Fibroblast of peridontal ligament (primary cell): ENCODE measurements at regions not wholly inside any gene's neighbourhood (a gene's known extent, or its start where the extent isn't known, plus 50 kb on each side); places are given as distances from the start of the nearest gene placed in this dataset.

Source experiments
- DNase-seq: peaks from one replicate; pipeline ENCODE4 v3.0.0-alpha.2; 2010; ENCODE audit errors: extremely low read depth

DNA sequence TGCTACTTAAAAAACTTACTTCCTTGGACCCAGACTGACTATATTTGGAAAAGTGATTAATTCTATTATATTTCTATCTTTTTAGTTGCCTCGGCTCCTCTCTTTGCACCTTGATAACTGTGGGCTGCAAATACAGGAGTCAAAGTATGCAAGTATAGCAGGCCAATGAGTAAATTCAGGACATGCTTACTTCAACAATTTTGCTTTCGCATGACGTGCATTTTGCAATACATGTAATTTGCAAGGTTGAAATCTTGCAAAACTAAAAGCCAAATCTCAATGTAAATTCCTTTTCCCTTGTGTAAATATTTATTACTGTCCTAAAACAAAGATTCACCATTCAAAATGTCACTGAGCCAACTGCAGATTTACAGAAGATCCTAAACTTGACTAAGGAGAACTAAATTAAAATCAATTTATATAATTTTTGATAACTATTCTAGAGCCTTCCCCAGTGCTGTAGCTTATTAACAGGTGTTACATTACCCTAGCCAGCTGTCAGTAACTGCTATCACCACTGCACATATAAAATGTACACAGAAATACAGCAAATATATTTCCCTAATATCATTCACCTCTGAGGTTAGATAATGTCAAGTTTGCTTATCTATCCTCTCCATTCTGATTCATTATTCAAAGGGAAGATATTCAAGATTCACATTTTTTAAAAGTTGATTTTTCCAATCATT lies 1069.5 kb downstream of the TRHDE start:
- DNase-seq: no peak

DNA sequence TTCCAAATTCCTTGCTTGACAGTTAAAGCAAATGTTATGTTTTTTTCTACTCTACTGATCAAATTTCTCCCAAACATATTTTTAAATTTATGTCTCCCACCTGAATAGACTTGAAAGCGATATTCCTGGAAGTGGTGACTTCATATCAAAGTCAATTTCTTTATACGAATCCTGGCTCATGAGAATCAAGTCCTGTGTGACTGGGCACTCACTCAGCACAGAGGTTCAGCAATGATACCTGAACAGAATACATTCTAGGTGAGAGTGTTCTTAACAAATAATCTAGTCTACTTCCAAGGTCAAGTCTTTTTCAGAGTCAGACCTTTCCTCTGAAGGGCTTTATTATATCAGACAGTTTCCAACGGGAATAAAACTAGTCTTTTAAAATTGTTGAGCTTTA lies 1070.6 kb downstream of the TRHDE start:
- DNase-seq: no peak

DNA sequence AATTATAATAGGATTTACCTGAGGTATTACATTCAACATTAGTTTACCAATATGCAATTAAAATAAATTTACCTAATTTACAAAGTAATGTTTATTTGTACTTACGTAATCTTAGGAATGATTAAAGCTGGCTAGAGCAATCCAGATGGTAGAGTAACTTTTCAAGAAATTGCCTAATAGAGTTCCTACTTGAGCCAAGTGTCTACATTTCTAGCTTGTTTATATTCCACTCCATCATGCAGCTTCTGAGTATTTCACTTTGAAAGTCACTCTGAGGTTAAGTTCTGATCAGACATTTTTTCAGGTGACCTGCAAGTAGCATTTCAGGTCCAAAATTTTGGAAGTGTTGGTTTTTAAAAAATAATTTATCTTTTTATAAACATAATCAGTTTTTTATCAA lies 1080.7 kb downstream of the TRHDE start:
- DNase-seq: no peak

DNA sequence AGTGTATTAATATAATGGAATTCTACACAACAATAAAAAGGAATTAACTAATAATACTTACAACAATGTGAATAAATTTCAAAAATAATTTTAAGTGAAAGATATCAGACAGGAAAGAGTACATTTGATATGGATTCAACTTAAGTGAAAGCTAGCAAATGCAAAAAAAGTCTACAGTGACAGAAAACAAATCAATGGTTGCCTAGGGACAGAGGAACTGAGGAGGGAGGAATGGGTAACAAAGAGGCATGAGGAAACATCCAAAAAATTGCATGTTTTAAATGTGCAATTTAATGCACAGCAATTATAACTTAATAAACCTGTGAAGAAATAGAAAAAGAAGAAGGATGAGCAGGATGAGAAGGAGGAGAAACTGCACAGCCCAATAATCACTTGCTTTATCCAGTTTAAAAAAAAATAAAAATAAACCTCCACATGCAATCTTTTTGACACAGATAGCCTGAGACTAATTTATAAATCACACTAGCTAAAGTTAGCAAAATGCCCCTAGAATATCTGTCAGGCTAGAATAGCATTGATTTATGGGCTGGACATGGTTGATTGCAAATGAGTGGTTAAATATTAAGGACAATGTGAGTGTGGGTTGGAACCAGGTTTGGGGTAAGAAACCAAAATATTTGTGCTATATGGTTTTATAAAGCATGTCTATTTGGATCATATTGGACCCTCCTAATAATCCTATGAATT lies 1089.1 kb downstream of the TRHDE start:
- no peak for DNase-seq

DNA sequence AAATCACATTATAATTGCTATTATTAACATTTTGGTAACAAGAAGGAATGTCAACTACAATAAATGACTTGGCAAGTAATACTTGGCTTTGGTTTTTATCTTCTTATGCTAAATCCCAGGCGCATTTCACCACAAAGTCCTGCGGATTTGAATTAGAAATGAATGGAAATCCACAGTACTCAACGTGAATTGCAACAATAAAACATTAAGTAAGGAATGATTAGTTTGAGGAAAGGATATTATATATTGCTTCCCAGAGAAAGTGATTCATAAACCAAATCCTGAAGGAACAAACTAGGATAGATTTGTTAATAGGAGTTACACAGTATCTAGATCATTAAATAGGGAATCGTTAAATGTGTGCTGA lies 1089.7 kb downstream of the TRHDE start:
- no peak for DNase-seq

DNA sequence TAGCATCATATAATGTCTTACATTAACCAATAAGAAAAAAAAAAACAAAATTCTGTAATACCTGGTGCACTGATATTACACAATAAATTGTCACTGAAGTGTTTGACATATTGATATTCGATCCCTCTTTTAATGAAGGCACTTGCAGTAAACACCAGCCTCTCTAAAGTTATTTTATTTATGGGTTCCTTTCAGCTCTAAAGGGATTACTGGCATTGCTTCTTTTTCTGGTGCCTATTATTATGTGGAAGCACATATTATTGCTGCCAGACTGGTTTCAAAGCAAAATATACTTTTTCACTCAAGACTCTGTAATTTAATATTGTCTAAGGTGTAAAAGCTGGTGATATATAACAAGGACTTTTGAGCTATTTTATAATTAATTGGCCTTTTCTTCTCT lies 1090.5 kb downstream of the TRHDE start:
- no peak for DNase-seq

DNA sequence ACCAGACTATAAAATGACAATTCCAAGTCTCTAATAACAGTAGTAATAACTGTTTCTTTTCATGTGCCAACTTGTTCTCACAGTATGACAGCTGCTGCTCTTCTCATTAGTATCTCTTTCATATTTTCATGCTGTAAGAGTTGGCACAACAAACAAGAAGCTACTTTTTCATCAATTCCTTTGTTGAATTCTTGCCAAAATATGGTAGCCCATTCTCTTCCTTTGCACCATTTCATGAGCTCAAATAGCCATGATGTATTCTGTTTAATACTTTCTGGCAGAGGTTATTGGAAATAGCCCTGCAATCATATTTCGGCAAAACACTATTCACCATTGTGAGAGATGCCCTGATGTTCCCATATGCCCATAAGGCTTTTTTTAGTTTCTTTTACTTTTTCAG lies 1100.7 kb downstream of the TRHDE start:
- DNase-seq: no peak

DNA sequence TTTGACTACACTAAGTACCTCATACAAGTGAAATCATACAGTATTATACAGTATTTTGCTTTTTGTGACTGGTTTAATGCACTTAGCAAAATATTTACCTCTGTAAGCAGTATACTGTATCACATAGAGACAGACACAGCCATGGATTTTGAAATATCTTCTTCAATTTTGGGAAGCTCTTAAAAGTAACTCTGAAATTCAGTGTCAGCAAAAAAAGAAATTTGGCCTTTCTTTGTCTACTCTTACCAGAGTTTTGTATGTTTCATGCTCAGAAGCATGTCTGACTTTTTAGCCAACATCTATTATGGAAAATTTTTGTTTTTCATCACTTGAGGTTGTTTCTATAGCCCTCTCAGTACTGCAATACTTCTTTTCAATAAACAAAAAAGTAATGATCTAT lies 1102.2 kb downstream of the TRHDE start:
- DNase-seq: no peak

DNA sequence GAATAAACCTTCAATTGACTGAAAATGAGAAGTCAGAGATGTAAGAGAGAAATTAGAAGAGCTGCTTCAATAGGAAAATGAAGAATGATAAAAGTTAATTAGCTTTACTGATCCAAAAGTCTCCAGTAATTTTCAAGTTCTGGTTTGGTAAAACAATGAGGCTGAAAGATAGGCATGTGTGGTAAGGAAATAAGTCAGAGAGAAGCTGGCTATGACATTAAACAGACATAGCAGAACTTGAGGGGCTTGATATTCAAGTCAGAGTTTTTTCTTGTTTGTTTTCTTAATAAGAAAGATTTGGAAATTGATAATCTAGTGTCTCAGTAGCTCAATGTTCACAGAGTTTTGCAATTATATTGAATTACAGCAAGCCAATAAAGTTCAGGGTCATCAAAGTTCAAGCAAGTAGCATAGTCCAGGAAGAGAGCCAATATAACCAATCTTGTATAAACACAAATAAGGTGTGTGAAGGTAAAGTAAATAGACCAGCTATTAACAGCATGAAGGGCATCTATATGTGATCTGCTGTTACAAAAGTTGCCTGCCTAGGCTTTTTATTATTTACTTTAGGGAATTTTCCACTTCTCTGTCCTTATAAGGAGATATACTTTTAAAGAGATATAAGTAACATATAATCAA lies 1111.5 kb downstream of the TRHDE start:
- no peak for DNase-seq

DNA sequence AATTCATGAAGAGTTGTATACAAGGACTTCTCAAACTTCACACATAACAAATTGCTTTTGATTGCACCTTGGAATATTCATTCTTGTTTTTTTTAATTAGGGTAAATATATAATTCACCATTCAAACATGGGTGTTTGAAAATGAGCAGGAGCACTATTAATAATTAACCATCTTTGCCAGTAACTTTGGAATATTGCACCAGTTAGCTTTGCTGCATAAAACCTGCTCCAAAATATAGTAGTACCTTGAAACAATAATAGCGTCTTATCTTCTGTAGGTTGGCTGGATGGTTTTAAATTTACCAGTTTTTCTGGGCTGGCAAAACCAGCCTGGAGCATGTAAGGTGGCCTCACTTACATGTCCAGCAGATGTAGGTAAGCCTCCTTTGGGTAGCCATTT lies 1112.4 kb downstream of the TRHDE start:
- DNase-seq: no peak

DNA sequence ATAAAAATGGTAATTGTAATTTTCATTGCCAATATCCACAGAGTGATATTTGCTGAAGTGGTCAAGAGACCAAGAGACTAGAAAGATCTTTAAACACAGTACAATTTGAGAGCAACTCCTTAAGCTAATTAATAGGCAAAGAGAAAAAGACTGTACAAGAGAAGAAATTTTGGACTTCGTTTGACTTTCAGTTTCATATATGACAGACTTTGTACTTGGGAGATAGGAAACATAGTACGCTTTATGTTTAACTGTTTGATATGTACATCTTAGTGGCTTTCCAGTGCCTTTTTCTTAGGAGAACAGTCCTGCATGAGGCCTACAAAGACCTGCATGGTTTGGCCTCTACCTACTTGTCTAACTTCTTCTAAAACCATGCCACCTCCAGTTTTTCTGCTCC lies 1118.1 kb downstream of the TRHDE start:
- no peak for DNase-seq

DNA sequence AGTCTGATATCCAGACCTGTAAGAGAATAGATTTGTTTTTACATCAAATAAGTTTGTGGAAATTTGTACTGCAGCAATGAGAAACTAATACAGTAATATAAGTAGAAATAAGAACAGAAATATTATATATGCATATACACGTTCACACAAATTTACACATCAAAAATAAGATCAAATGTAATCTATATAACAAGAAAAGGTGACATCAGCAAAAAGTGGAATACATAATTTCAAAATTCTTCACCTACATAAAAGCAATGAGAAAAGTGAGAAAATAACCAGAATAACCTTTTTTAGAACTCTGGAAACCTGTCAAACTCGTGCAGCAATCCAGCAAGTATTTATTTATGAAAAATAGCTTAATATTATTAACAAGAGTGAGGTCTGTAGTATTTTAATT lies 1124.6 kb upstream of the ATXN7L3B start:
- DNase-seq: no peak

DNA sequence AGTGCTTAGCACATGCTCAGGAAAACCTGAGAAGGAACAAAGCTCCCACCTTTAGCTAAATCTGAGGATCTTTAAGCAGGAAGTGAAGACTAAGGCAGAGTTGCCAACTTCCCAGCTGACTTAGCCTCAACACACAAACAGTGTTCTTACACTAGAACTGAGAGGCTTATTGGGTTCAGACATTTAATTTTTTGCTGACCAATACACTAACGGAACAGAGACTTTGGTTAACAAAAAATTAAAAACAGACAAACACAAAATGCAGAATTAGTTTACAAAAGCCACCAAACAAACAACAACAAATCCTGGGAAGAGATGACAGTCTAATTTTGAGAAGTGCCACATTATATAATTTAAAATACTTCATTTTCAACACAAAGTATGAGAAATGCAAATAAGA lies 1123.7 kb upstream of the ATXN7L3B start:
- DNase-seq: no peak

DNA sequence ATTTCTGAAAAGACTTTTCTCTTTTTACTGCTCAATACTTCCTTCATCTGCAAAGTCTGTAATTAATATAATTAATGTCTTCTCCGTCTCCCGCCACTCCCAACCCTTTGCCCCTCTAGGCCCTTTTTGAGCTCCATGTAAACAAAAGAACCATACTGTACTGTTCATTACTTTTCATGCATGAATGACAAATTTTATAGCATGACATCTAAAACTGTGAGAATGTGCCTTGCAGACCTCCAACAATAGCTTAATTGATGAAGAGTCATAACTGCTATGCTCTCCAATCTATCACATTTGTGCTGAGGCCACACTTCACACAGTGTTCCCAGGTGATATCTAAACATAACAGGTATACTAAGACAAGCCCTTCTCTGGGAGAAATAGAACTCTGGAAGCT lies 1122.7 kb upstream of the ATXN7L3B start:
- DNase-seq: no peak

DNA sequence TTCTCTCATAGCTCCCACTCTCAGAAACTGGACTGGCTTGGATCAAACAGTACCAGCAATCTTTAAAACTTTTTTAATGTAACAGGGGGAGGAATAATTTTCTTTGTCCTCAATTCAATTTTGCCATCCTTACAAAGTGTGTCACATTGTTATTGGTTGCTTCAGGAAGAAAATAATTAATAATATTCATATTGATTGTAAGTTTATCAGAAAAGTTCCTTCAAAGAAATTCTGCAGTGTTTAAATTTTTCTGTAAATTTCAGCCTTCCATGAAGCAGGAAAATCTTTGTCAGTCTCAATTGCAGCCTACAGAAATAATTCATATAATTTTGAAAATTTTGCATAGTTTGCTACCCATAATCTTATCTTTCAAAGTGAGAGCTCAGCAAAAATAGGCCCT lies 1119.1 kb upstream of the ATXN7L3B start:
- no peak for DNase-seq

DNA sequence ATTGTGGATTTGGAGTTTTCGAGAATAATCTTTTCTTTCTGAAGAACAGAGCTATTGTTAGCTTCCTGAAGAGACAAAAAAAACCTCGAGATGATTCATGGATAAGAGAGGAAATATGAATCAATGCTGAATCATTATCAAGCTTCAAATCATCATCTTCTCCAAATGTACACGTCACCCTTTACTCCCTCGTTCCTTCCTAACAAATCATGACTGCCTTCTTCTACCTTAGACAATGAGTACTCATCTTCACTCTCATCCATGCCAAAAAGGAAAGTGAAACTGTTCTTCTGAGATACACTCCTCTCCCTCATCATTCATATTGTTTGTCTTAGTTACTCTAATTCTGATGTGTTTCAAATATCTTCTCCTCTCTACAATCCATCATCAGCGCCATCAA lies 1115.8 kb upstream of the ATXN7L3B start:
- no peak for DNase-seq

DNA sequence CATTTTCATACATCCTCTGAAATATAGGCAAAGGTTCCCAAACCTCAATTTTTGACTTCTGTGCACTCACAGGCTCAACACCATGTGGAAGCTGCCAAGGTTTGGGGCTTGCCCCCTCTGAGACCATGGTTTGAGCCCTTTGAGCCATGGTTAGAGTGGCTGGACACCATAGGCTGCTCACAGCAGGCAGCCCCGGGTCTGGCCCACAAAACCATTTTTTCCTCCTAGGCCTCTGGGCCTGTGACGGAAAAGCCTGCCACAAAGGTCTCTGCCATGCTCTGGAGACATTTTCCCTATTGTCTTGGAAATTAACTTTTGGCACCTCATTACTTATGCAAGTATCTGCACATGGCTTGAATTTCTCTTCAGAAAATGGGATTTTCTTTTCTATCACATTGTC lies 1113.2 kb upstream of the ATXN7L3B start:
- DNase-seq: no peak

DNA sequence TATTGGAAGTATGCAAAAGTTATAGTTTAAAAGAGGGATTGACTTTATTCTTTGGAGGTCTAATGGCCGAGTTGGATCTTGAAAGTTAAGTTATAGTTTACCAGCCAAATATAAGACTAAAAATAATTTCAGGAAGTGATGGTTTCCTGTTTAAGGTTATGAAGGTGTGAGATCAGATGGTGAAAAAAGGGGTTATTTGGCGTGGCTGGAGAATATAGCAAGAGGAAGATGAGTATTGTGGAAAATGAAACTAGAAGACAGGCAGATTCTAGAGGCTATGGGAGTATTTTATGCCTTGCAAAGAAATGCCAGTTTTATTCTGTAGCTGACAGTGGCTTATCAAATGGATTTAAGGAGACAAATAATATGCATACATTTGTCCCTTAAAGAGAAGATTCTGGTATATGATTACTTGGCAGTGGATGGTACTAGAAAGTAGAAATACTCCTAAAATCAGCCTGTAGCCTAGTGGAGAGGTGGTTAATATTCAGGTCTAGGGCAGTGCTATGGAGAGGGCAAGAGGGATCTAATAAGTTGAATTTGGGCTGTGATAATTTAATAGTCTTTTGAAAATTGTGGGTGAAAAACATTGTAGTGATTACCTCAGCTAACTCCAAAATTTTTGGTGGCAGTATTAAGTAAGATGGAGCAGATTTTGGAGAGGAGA lies 1091.8 kb upstream of the ATXN7L3B start:
- DNase-seq: no peak

DNA sequence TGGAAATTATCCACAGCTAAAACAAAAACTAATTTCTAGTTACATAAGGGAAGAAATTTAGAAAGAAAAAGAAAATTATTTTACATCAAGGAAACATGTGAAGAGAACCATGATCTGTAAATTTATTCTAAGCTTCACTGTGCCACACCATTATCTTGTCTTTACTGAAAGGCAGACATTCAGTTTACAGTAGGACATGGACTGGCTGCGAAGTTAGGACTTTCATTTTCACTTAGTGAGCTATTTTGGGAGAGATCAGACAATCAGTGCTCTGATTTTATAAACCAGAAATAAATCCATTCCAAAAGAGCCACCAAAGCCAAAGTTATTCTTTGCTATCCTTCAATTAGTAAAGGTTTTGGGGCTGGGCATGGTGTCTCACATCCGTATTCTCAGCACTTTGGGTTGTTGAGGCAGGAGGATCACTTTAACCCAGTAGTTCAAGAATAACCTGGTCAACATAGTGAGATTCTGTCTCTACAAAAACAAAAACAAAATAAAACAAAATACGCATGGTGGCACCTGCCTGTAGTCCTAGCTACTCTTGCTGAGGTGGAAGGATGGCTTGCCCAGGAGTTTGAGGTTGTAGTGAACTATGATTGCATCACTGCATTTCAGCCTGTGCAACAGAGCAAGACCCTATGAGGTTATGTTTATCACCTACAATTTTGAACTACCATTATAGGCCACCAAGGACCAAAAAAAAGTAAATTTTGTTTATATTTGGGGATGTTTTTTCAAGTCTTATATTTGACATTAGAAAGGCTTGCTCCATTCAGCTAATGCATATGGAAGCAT lies 1084.8 kb upstream of the ATXN7L3B start:
- DNase-seq: no peak

DNA sequence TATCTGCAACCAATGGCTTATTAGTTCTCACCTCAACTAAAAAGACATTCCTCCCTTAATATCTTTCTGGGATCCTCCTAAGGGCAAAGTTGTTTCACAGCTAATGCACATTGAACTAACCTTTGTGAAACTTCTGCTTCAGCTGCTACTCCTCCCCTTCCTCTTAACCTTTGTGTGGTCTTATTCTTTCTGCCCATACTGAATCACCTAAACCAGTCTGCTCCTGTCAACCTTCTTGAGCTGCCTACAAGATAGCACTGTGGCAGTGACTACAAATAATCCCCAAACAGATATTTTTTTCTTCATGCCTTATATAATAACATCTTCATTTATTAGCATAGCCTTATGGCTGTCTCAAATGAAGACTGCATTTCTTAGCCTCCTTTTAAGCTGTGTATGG lies 1077.4 kb upstream of the ATXN7L3B start:
- DNase-seq: no peak

DNA sequence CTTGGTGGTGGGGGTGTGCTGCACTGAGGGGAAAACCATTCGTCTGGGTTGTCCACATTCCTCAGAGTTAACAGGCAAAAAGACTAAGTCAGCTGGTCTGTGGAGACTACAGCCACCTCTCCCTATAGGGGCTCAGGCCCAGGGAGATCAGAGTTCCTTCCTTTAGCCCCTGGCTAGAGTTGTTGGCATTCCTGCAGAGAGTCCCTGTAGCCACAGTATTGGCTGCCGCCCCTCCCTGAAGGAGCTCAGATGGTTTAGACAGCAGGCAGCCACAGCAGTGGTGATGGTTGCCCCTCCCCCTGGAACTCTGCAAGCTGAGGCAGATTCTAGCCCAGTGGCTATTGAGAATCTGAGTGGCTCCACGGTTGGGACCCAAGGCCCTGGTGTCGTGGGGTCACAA lies 1072.5 kb upstream of the ATXN7L3B start:
- DNase-seq: no peak

DNA sequence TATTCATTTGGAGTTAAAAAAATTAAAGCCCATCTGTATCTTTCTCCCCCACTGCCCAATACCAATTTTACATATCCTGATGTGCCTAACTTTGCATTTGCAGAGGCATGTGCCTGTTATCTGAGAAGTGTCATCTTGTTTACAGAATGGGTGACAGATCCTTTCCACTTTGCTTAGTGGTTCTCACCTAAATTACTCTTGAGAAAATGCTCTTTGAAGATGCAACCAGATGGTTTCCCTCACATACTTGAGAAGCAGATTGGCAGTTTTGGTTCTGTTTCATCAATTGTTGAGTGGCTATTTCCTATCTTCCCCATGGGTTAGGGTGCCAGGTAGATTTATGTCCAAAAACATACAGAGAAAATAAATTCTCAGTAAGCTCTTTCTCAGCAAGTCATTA lies 1051.4 kb upstream of the ATXN7L3B start:
- DNase-seq: no peak
